Panc1 (cell line): ENCODE measurements at regions not wholly inside any gene's neighbourhood (a gene's known extent, or its start where the extent isn't known, plus 50 kb on each side); places are given as distances from the start of the nearest gene placed in this dataset.

Source experiments
- CTCF ChIP-seq: fragments of 450-650 bp; IDR thresholded peaks from 2 replicates; pipeline ENCODE4 v1.5.1; 2017; ENCODE audit warnings: mild to moderate bottlenecking
- SIN3A ChIP-seq: IDR thresholded peaks from 2 replicates; pipeline ENCODE4 v1.6.1; 2012; ENCODE audit warnings: low read depth, mild to moderate bottlenecking, low read length, moderate library complexity, borderline replicate concordance; ENCODE audit not compliant: insufficient read depth

- TF ChIP-seq CTCF (no peak), SIN3A (no peak)
Measured at GRCh38 chr11:122399375-122399774, 256.1 kb upstream of the UBASH3B start.
